ENCODE measurements at regions not wholly inside any gene's neighbourhood (a gene's known extent, or its start where the extent isn't known, plus 50 kb on each side); places are given as distances from the start of the nearest gene placed in this dataset.

- no peak for DNase-seq
Observed at GRCh38 chr17:13297183-13297582, 279.4 kb upstream of the ELAC2 start.

GRCh38 chr17:13293421-13293820 is 275.6 kb upstream of the ELAC2 start:
- DNase-seq: no peak

- DNase-seq: no peak
Observed at GRCh38 chr17:13292291-13292690, 274.5 kb upstream of the ELAC2 start.

GRCh38 chr17:13288248-13288647 is 270.4 kb upstream of the ELAC2 start:
- DNase-seq: no peak

- no peak for DNase-seq
Observed at GRCh38 chr17:13287226-13287625, 269.4 kb upstream of the ELAC2 start.

- DNase-seq: no peak
Observed at GRCh38 chr17:13283606-13284005, 265.8 kb upstream of the ELAC2 start.

GRCh38 chr17:13281626-13282025 is 263.8 kb upstream of the ELAC2 start:
- DNase-seq: no peak

- no peak for DNase-seq
Observed at GRCh38 chr17:13273806-13274205, 256.0 kb upstream of the ELAC2 start.

- DNase-seq: no peak
Observed at GRCh38 chr17:13272296-13272695, 254.5 kb upstream of the ELAC2 start.

GRCh38 chr17:13268791-13269595 is 251.2 kb upstream of the ELAC2 start:
- no peak for DNase-seq

GRCh38 chr17:13266606-13267005 is 248.8 kb upstream of the ELAC2 start:
- DNase-seq: no peak

- no peak for DNase-seq
Observed at GRCh38 chr17:13265311-13265710, 247.5 kb upstream of the ELAC2 start.

- no peak for DNase-seq
Observed at GRCh38 chr17:13263746-13264145, 245.9 kb upstream of the ELAC2 start.

GRCh38 chr17:13256545-13256944 is 238.7 kb upstream of the ELAC2 start:
- no peak for DNase-seq

GRCh38 chr17:13253733-13254410 is 236.0 kb upstream of the ELAC2 start:
- no peak for DNase-seq

GRCh38 chr17:13244513-13244912 is 226.7 kb upstream of the ELAC2 start:
- no peak for DNase-seq

GRCh38 chr17:13243585-13243984 is 225.8 kb upstream of the ELAC2 start:
- no peak for DNase-seq

GRCh38 chr17:13240851-13241250 is 223.0 kb upstream of the ELAC2 start:
- DNase-seq: no peak

- no peak for DNase-seq
Observed at GRCh38 chr17:13230350-13231264, 212.8 kb upstream of the ELAC2 start.

GRCh38 chr17:13228225-13228624 is 210.4 kb upstream of the ELAC2 start:
- DNase-seq: no peak

GRCh38 chr17:13222975-13223374 is 205.1 kb upstream of the ELAC2 start:
- DNase-seq: no peak

- no peak for DNase-seq
Observed at GRCh38 chr17:13212860-13213259, 195.0 kb upstream of the ELAC2 start.

GRCh38 chr17:13209081-13209480 is 191.3 kb upstream of the ELAC2 start:
- DNase-seq: no peak
